ENCODE measurements at regions not wholly inside any gene's neighbourhood (a gene's known extent, or its start where the extent isn't known, plus 50 kb on each side); places are given as distances from the start of the nearest gene placed in this dataset.

- TF ChIP-seq CTCF (conservative IDR thresholded peaks at IDR 0.05; ENCODE audit: low read length) (no peak), EZH2phosphoT487 (IDR thresholded peaks at IDR 0.05; ENCODE audit: borderline replicate concordance, low read depth, low read length) (no peak)
Measured at GRCh38 chr10:108319434-108320222, 1155.1 kb upstream of the SORCS1 start.

All from OCI-LY7 (cell line).